Nephron progenitor cell (in vitro differentiated cells): ENCODE measurements at regions not wholly inside any gene's neighbourhood (a gene's known extent, or its start where the extent isn't known, plus 50 kb on each side); places are given as distances from the start of the nearest gene placed in this dataset.
"Not testable (repeated sequence)": the region's sequence is repeated elsewhere in the genome, so short reads cannot be mapped to it uniquely, and the experiment has no call there.

Experiments used
- DNase-seq: peaks from one replicate; pipeline ENCODE4 v3.0.0; 2021
- H3K27ac Mint-ChIP-seq: 2 replicates; pipeline ENCODE4 v1.8.0; 2021; ENCODE audit warnings: mild to moderate bottlenecking, moderate library complexity, mixed read lengths
- H3K27me3 Mint-ChIP-seq: 2 replicates; pipeline ENCODE4 v1.8.0; 2021; ENCODE audit warnings: mild to moderate bottlenecking, low read depth, mixed read lengths; ENCODE audit not compliant: poor library complexity
- H3K36me3 Mint-ChIP-seq: 2 replicates; pipeline ENCODE4 v1.8.0; 2021; ENCODE audit warnings: low read depth, mixed read lengths
- H3K4me1 Mint-ChIP-seq: 2 replicates; pipeline ENCODE4 v1.8.0; 2021; ENCODE audit warnings: mixed read lengths
- H3K4me3 Mint-ChIP-seq: 2 replicates; pipeline ENCODE4 v1.8.0; 2021; ENCODE audit warnings: mild to moderate bottlenecking, moderate library complexity, mixed read lengths
- H3K9me3 Mint-ChIP-seq: 2 replicates; pipeline ENCODE4 v1.8.0; 2021; ENCODE audit warnings: mild to moderate bottlenecking, moderate library complexity, mixed read lengths
- CTCF ChIP-seq: fragments of 200-600 bp; sonication (generic); IDR thresholded peaks from 2 replicates; pipeline ENCODE4 v1.5.0; 2021; ENCODE audit warnings: antibody characterized with exemption

- Mint-ChIP-seq H3K27me3 (no peaks in the 10 kb centered on the region), H3K9me3 (peaks cover 17% of the 10 kb centered on the region), H3K4me3 (no peak overlapping the region), H3K36me3 (no peaks in the 10 kb centered on the region), H3K27ac (no peak overlapping the region), H3K4me1 (no peaks in the 10 kb centered on the region)
- no peak for TF ChIP-seq CTCF
- no peak for DNase-seq
These were observed 476.8 kb downstream of the ZNF516 start for GRCh38 chr18:76018210-76018609.

GRCh38 chr18:76013057-76013456 is 482.0 kb downstream of the ZNF516 start:
- DNase-seq: no peak
- Mint-ChIP-seq H3K27ac (no peak overlapping the region), H3K4me3 (no peak overlapping the region), H3K4me1 (no peaks in the 10 kb centered on the region), H3K27me3 (no peaks in the 10 kb centered on the region), H3K36me3 (no peaks in the 10 kb centered on the region), H3K9me3 (peaks cover 19% of the 10 kb centered on the region)
- no peak for TF ChIP-seq CTCF

- H3K4me1 Mint-ChIP-seq: peaks cover 14% of the 10 kb centered on the region
- H3K27me3 Mint-ChIP-seq: peaks cover 9% of the 10 kb centered on the region
- H3K27ac Mint-ChIP-seq: peak overlapping the region; percentile 88
- H3K36me3 Mint-ChIP-seq: no peaks in the 10 kb centered on the region
- TF ChIP-seq CTCF: no peak
- H3K4me3 Mint-ChIP-seq: no peak overlapping the region
- peaks cover 33% of the 10 kb centered on the region for H3K9me3 Mint-ChIP-seq
- no peak for DNase-seq
These were observed 489.3 kb downstream of the ZNF516 start for GRCh38 chr18:76005632-76006208.

- not testable (repeated sequence) for H3K27me3 Mint-ChIP-seq, H3K36me3 Mint-ChIP-seq, DNase-seq, H3K27ac Mint-ChIP-seq, H3K4me1 Mint-ChIP-seq, H3K4me3 Mint-ChIP-seq
- H3K9me3 Mint-ChIP-seq: peaks cover 29% of the 10 kb centered on the region
These were observed 507.1 kb downstream of the ZNF516 start for GRCh38 chr18:75987913-75988312.

DNA sequence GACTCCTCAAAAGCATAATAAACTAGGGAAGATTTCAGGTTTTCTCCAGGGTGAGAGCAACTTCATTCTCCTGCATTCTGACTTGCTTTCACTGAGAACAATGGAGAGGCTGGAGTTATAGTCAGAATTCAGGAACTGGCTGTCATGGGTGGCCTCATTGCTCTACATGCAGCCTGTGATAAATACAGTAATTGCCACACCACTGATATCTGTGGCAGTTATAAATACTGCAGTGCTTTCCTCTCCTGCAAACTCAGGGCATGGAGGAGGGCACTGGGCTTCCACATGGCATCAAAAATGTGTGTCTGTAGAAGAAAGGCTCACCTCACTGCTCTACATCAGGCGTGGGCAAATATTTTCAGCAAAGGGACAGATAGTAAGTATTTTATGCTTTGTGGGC is 510.2 kb downstream of the ZNF516 start:
- DNase-seq: no peak
- H3K36me3 Mint-ChIP-seq: no peaks in the 10 kb centered on the region
- no peak for TF ChIP-seq CTCF
- H3K9me3 Mint-ChIP-seq: peaks cover 29% of the 10 kb centered on the region
- H3K27me3 Mint-ChIP-seq: peaks cover 5% of the 10 kb centered on the region
- no peak overlapping the region for H3K4me3 Mint-ChIP-seq
- no peaks in the 10 kb centered on the region for H3K4me1 Mint-ChIP-seq
- H3K27ac Mint-ChIP-seq: no peak overlapping the region

DNA sequence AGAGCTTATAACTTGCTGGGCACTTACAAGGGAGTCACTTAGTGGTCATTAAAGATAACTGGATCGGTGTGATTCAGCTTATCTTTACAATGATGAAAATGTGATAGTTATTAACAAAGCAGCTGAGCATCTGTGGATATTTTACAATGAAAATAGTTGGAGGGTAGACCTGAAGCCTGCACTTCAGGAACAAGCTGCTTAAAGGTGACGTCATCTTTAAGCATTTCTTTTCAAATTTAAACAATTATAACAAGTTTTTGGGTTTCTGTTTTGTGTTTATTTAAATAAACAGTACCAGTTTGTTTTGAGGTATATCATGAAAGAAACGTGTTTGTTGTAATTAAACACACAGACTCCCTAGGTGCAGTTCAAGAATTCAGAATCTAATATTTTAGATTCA is 513.9 kb downstream of the ZNF516 start:
- no peak for DNase-seq
- Mint-ChIP-seq H3K27me3 (peaks cover 5% of the 10 kb centered on the region), H3K27ac (no peak overlapping the region), H3K4me1 (no peaks in the 10 kb centered on the region), H3K9me3 (peaks cover 20% of the 10 kb centered on the region), H3K4me3 (no peak overlapping the region), H3K36me3 (no peaks in the 10 kb centered on the region)
- TF ChIP-seq CTCF: no peak
